NOMO-1 treated with DMSO at 0.1 percent for 48 hours (cell line): ENCODE measurements at regions not wholly inside any gene's neighbourhood (a gene's known extent, or its start where the extent isn't known, plus 50 kb on each side); places are given as distances from the start of the nearest gene placed in this dataset.

ENCODE experiments used
- DNase-seq: peaks from one replicate; lab custom pipeline; 2025; ENCODE audit not compliant: unreplicated experiment; lab: John Stamatoyannopoulos, UW

- DNase-seq = no peak
Measured at GRCh38 chr10:78264361-78264760, 230.7 kb downstream of the RPS24 start.

GRCh38 chr10:78266741-78267469, 233.2 kb downstream of the RPS24 start:
- no peak for DNase-seq

GRCh38 chr10:78267598-78267997, 233.9 kb downstream of the RPS24 start:
- DNase-seq = no peak

- no peak for DNase-seq
Measured at GRCh38 chr10:78269060-78269459, 235.4 kb downstream of the RPS24 start.

- no peak for DNase-seq
Measured at GRCh38 chr10:78272329-78272728, 238.7 kb downstream of the RPS24 start.

- DNase-seq = no peak
Measured at GRCh38 chr10:78274491-78274890, 240.8 kb downstream of the RPS24 start.

- no peak for DNase-seq
Measured at GRCh38 chr10:78276139-78276538, 242.5 kb downstream of the RPS24 start.

- no peak for DNase-seq
Measured at GRCh38 chr10:78277314-78278057, 243.8 kb downstream of the RPS24 start.

GRCh38 chr10:78278058-78278404, 244.4 kb downstream of the RPS24 start:
- no peak for DNase-seq

GRCh38 chr10:78279756-78280155, 246.1 kb downstream of the RPS24 start:
- no peak for DNase-seq

- no peak for DNase-seq
Measured at GRCh38 chr10:78280604-78281003, 246.9 kb downstream of the RPS24 start.

GRCh38 chr10:78281627-78282026, 248.0 kb downstream of the RPS24 start:
- DNase-seq = no peak

GRCh38 chr10:78283069-78283682, 249.5 kb downstream of the RPS24 start:
- no peak for DNase-seq

- DNase-seq = no peak
Measured at GRCh38 chr10:78284381-78284780, 250.7 kb downstream of the RPS24 start.

- no peak for DNase-seq
Measured at GRCh38 chr10:78285226-78285625, 251.6 kb downstream of the RPS24 start.

- DNase-seq = no peak
Measured at GRCh38 chr10:78286186-78286585, 252.5 kb downstream of the RPS24 start.

- DNase-seq = no peak
Measured at GRCh38 chr10:78286668-78287067, 253.0 kb downstream of the RPS24 start.

GRCh38 chr10:78287618-78288017, 254.0 kb downstream of the RPS24 start:
- no peak for DNase-seq

- no peak for DNase-seq
Measured at GRCh38 chr10:78288663-78289062, 255.0 kb downstream of the RPS24 start.

- DNase-seq = no peak
Measured at GRCh38 chr10:78290131-78290750, 256.6 kb downstream of the RPS24 start.

GRCh38 chr10:78291722-78292121, 258.1 kb downstream of the RPS24 start:
- no peak for DNase-seq
